GM23338 (cell line): ENCODE measurements at regions not wholly inside any gene's neighbourhood (a gene's known extent, or its start where the extent isn't known, plus 50 kb on each side); places are given as distances from the start of the nearest gene placed in this dataset.

Experiments used
- CREB1 ChIP-seq: fragments of 250-450 bp; sonication (Bioruptor Pico); IDR thresholded peaks from 2 replicates; pipeline ENCODE4 v1.5.0; 2020; ENCODE audit warnings: low read depth, mild to moderate bottlenecking, moderate library complexity
- CTCF ChIP-seq, 2 experiments: fragments of 200-600 bp in 1 of 2; sonication (generic) in 1 of 2; conservative IDR thresholded peaks; 2 replicates each; pipeline versions ENCODE4 v1.5.1 to v1.6.1; 2016 to 2017; ENCODE audit warnings: antibody characterized with exemption in 2 of 2, low read depth in 2 of 2, mild to moderate bottlenecking in 2 of 2, moderate library complexity in 1 of 2
- EZH2 ChIP-seq: fragments of 200-600 bp; sonication (generic); IDR thresholded peaks from one replicate; pipeline ENCODE4 v1.8.0; 2017; ENCODE audit warnings: antibody characterized with exemption, mild to moderate bottlenecking, low read depth; ENCODE audit not compliant: unreplicated experiment
- EZH2phosphoT487 ChIP-seq: fragments of 200-600 bp; sonication (generic); IDR thresholded peaks from one replicate; pipeline ENCODE4 v1.8.1; 2018; ENCODE audit warnings: antibody characterized with exemption; ENCODE audit not compliant: unreplicated experiment
- JUNB ChIP-seq: IDR thresholded peaks from one replicate; pipeline ENCODE4 v1.6.1; 2016; ENCODE audit warnings: antibody characterized with exemption; ENCODE audit not compliant: unreplicated experiment
- NANOG ChIP-seq: IDR thresholded peaks from 2 replicates; pipeline ENCODE4 v1.6.1; 2016; ENCODE audit warnings: antibody characterized with exemption, borderline replicate concordance
- POLR2AphosphoS5 ChIP-seq: IDR thresholded peaks from 2 replicates; pipeline ENCODE4 v1.6.1; 2016; ENCODE audit warnings: antibody characterized with exemption, low read depth
- REST ChIP-seq: IDR thresholded peaks from one replicate; pipeline ENCODE4 v1.6.1; 2018; ENCODE audit warnings: antibody characterized with exemption; ENCODE audit not compliant: unreplicated experiment
- STAT1 ChIP-seq: IDR thresholded peaks from one replicate; pipeline ENCODE4 v1.6.1; 2016; ENCODE audit warnings: antibody characterized with exemption; ENCODE audit not compliant: unreplicated experiment
- ZNF114 ChIP-seq: fragments of 250-450 bp; sonication (Bioruptor Pico); IDR thresholded peaks from 2 replicates; pipeline ENCODE4 v1.5.0; 2020; ENCODE audit warnings: mild to moderate bottlenecking, moderate library complexity

- TF ChIP-seq ZNF114 (CRISPR knock-in tag) (no peak), CTCF (conservative IDR thresholded peaks at IDR 0.05; ENCODE audit: low read depth in 2 of 2) (no peak), REST (no peak), POLR2AphosphoS5 (no peak), EZH2 (no peak), EZH2phosphoT487 (no peak), STAT1 (no peak), NANOG (no peak), CREB1 (CRISPR knock-in tag) (no peak), JUNB (no peak)
Measured at GRCh38 chr7:85600395-85600794, 413.5 kb upstream of the SEMA3D start.
